ENCODE measurements at regions not wholly inside any gene's neighbourhood (a gene's known extent, or its start where the extent isn't known, plus 50 kb on each side); places are given as distances from the start of the nearest gene placed in this dataset.

- no peak for TF ChIP-seq CTCF (IDR thresholded peaks at IDR 0.05)
- no peak for TF ChIP-seq POLR2AphosphoS5 (IDR thresholded peaks at IDR 0.05)
- no peak for TF ChIP-seq POLR2A (IDR thresholded peaks at IDR 0.05)
Measured at GRCh38 chr13:89688918-89689317, 1658.6 kb upstream of the MIR17HG start.

All from prostate gland (tissue), 2 donors.